Lower leg skin (tissue), 4 donors: ENCODE measurements at regions not wholly inside any gene's neighbourhood (a gene's known extent, or its start where the extent isn't known, plus 50 kb on each side); places are given as distances from the start of the nearest gene placed in this dataset.
"Not testable (repeated sequence)": the region's sequence is repeated elsewhere in the genome, so short reads cannot be mapped to it uniquely, and the experiment has no call there.

ENCODE experiments used
- DNase-seq, 2 donors: peaks; one replicate each; pipeline ENCODE4 v3.0.0-alpha.2; 2019; ENCODE audit warnings: low spot score in 2 of 2
- H3K4me3 ChIP-seq: fragments of 200-600 bp; sonication (generic); 2 replicates; pipeline ENCODE4 v1.5.1; 2017; ENCODE audit warnings: mild to moderate bottlenecking, low read depth; ENCODE audit not compliant: poor library complexity, severe bottlenecking
- POLR2A ChIP-seq, 2 donors: fragments of 450-650 bp; IDR thresholded peaks; one replicate each; pipeline ENCODE4 v1.6.1; 2016 to 2017; ENCODE audit warnings: antibody characterized with exemption in 2 of 2, mild to moderate bottlenecking in 1 of 2, moderate library complexity in 1 of 2
- WGBS, 2 donors: methylation state at CpG; one replicate each; pipeline ENCODE4 v1.1.5; 2018; 5-methylcytosine and 5-hydroxymethylcytosine counted together
- intact Hi-C: fragments of 100-400 bp; cut with DNase I; formaldehyde crosslinking; loops from one replicate; pipeline ENCODE4 v1.15.0; 2023; ENCODE audit warnings: low total_unique reads
- TF ChIP-seq, protein P1 (sequence below), 3 donors: fragments of 450-650 bp; IDR thresholded peaks; one replicate each; pipeline ENCODE4 v1.5.1; 2016; ENCODE audit warnings: antibody characterized with exemption in 3 of 3, mild to moderate bottlenecking in 3 of 3, moderate library complexity in 2 of 3

DNA sequence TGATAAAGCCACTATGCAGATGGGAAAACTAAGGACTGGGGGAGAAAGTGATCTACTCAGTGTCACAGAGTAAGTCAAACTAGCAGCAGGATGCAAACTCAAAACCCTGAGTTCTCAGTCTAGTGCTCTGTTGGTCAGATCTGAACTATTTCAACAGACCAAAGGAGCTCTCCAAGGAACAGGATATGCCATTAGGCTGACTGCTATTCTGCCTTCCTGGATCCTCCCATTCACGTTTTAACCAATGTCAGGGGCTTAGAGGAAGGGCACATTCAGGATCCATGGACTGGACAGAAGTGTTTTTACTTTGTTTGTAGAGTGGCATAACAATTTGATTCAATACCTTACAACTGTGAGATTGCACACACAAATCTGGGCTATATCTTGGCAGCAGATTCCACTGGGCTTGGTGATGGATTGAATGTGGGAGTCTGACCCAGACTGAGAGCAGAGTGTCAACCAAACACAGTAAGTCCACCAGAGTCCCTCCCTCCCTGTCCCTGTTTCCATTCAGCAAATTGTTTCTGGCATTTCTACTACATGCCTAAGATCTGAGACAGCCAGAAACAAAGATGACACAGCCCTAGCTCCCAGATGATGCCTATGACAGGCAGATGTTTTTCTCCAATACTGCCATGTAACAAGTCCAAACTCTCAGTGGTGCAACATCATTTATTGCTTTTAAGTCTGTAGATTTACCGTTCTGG lies 337.8 kb upstream of the CDH5 start:
- H3K4me3 ChIP-seq: no peak overlapping the region
- intact Hi-C loops: no loop called here
- TF ChIP-seq, protein P1, sequence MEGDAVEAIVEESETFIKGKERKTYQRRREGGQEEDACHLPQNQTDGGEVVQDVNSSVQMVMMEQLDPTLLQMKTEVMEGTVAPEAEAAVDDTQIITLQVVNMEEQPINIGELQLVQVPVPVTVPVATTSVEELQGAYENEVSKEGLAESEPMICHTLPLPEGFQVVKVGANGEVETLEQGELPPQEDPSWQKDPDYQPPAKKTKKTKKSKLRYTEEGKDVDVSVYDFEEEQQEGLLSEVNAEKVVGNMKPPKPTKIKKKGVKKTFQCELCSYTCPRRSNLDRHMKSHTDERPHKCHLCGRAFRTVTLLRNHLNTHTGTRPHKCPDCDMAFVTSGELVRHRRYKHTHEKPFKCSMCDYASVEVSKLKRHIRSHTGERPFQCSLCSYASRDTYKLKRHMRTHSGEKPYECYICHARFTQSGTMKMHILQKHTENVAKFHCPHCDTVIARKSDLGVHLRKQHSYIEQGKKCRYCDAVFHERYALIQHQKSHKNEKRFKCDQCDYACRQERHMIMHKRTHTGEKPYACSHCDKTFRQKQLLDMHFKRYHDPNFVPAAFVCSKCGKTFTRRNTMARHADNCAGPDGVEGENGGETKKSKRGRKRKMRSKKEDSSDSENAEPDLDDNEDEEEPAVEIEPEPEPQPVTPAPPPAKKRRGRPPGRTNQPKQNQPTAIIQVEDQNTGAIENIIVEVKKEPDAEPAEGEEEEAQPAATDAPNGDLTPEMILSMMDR (IDR thresholded peaks at IDR 0.05): no peak
- no peak for TF ChIP-seq POLR2A (IDR thresholded peaks at IDR 0.05)
- peak; percentile 64 to 77 for DNase-seq
- WGBS, 2 donors: 33 to 35% methylated on average over 2 of the region's 2 CpGs

DNA sequence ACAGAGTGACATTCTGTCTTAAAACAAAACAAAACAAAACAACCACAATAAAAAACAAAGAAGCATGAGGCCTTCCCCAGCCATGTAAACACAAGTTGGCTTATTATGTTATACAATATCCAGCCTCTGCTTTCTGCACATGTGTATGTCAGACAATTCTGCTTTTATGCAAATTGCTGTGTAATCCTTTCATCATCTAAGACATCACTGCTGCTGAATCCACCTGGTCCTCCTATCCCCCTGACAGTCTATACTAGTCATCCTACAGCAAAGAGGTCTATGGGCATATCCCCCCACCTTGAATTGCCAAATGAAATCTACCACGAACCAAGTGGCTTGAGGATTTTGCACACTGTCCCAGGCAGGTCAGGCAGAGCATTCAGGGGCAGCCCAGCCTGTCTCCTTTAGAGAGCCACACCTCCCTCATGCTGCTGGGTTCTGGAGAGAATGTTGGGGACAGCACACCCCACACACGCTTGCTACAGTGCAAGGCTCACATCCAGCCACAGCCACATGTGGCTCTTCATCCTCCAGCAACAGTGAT lies 339.6 kb upstream of the CDH5 start:
- intact Hi-C loops: no loop called here
- WGBS, 2 donors: 69 to 78% methylated on average over 2 of the region's 2 CpGs

DNA sequence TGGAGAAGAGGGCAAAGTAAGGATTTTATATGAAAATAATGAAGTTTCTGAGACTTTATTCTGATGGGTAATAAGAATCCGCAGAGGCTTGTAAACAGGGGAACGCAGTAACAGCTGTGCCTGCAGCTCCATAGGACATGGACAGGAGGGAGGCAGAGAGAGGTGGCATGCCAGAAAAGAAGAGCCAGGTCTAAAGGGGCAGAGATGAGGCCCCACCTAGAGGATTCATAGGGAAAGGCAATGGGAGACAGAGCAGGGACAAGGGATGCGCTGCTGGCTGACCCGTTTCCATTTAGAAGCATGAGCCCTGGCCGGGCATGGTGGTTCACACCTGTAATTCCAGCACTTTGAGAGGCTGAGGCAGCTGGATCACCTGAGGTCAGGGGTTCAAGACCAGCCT lies 340.3 kb upstream of the CDH5 start:
- 71 to 77% methylated on average over 5 of the region's 5 CpGs for WGBS, 2 donors
- intact Hi-C loops: no loop called here
- DNase-seq: peak in 1 of 2 donors; percentile 37
- TF ChIP-seq POLR2A (IDR thresholded peaks at IDR 0.05): no peak
- TF ChIP-seq, protein P1 (IDR thresholded peaks at IDR 0.05): no peak
- H3K4me3 ChIP-seq: no peak overlapping the region

More for the DNA sequence above, 339.6 kb upstream of the CDH5 start:
- H3K4me3 ChIP-seq: no peak overlapping the region
- TF ChIP-seq POLR2A (IDR thresholded peaks at IDR 0.05): no peak
- TF ChIP-seq, protein P1 (IDR thresholded peaks at IDR 0.05): no peak
- peak in 1 of 2 donors; percentile 53 for DNase-seq

DNA sequence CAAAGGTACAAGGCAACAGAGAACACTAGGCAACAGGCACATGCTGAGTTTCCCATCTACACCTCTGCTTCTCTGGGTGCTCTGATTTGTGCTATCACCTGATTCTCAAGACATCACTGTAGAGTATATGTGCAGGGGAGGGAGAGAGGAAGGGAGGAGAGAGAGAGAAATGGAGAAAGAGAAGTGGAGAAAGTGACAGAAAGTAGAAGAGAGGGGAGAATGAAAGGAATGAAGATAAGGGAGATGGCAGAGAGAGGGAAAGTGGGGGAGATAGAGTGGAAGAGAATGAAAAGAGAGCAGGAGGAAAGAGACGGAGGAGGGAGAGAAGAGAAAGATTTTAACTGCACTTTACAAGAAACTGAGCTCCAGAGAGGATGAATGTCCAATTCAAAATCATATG lies 340.7 kb upstream of the CDH5 start:
- intact Hi-C loops: no loop called here
- DNase-seq: no peak
- no peak overlapping the region for H3K4me3 ChIP-seq
- no peak for TF ChIP-seq POLR2A (IDR thresholded peaks at IDR 0.05)
- TF ChIP-seq, protein P1 (IDR thresholded peaks at IDR 0.05): no peak
- 0 to 4% methylated on average over 1 of the region's 1 CpG for WGBS, 2 donors

DNA sequence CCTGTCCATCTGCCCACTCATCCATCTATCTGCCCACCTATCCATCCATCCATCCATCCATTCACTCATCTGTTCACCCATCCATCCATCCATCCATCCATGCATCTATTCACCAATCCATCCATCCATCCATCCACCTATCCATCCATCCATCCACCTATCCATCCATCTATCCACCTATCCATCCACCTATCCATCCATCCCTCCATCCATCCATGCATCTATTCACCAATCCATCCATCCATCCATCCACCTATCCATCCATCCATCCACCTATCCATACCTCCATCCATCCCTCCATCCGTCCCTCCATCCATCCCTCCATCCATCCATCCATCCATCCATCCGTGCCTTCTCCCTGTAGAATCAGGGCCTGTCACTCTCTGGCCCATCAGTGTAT lies 341.9 kb upstream of the CDH5 start:
- intact Hi-C loops, H3K4me3 ChIP-seq: not testable (repeated sequence)
- WGBS, 2 donors: 79 to 90% methylated on average over 2 of the region's 2 CpGs
- DNase-seq: peak in 1 of 2 donors; percentile 40

DNA sequence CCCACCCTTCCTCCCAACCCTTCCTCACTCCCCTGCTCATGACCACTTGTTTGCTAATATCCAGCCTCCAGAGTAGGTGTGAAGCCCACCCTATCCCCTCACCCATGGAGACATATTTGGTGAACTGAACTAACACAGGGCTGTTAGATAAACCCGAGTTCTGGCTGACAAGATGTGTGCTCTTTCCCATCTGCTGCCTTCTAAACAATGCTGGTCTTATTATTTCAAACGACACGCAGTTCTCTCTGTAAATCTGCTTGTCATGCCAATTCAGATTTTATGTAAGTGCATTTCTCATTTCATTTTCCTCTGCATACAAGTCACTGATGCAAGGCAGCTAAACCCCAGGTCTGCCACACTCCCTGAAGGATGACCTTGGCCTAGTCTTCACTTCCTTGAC lies 343.0 kb upstream of the CDH5 start:
- WGBS, 2 donors: 69 to 75% methylated on average over 3 of the region's 3 CpGs
- H3K4me3 ChIP-seq: no peak overlapping the region
- intact Hi-C loops: no loop called here
- TF ChIP-seq, protein P1 (IDR thresholded peaks at IDR 0.05): no peak
- TF ChIP-seq POLR2A (IDR thresholded peaks at IDR 0.05): no peak
- peak in 1 of 2 donors; percentile 32 for DNase-seq
